HG02571 (cell line): ENCODE measurements at regions not wholly inside any gene's neighbourhood (a gene's known extent, or its start where the extent isn't known, plus 50 kb on each side); places are given as distances from the start of the nearest gene placed in this dataset.

Experiments
- ATAC-seq: cut with Tn5 transposase; IDR thresholded peaks from one replicate; pipeline ENCODE4 v1.9.1; 2021; ENCODE audit warnings: mild to moderate bottlenecking, moderate library complexity; ENCODE audit not compliant: unreplicated experiment

DNA sequence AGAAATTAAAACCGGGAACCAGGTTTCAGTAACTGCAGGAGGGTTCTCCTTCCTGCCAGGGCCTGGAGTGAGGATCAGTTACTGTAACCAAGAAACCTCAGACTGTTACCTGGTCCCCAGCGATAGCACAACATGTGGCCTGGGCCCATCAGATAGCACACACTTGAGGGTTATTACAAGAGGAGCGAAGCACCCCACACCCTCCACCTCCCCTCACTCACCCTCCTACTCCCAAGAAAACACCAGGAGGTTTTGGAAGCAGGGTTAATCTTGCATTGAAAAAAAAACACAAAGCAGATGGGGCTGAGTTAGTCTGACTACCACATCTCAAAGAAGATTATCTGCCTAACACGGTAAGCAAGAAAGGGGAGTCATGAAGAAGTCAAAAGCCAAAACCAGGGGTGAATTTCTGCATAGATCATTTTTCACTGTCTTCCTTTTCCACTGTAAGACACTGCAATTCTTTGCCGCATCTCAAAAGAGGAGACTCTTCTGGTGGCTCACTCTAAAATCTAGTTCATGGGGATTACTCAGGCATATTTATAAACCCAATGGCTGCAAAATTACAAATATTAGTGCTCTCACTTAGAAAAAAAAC is 75.9 kb upstream of the DOCK9 start:
- ATAC-seq = no peak

GRCh38 chr13:99055281-99055680 is 77.4 kb upstream of the DOCK9 start:
- no peak for ATAC-seq

DNA sequence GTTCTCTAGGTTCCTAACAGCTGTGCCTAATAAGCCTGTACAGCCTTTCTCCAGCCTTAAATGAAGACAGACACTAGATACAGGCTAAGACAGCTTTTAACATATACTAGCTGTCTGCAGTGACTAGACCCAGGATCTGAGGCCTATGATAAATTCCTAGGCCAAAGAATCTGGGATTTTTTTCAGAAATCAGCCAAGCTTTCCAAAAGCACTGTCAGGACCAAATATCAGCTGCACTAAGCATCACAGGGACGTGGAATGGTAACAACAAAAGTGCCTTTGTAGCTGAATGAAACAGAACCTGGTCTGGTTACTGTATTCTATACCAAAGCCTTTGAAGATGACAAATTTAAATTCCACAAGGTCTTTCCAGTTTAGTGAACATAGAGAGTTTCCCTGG is 77.9 kb upstream of the DOCK9 start:
- ATAC-seq = no peak

DNA sequence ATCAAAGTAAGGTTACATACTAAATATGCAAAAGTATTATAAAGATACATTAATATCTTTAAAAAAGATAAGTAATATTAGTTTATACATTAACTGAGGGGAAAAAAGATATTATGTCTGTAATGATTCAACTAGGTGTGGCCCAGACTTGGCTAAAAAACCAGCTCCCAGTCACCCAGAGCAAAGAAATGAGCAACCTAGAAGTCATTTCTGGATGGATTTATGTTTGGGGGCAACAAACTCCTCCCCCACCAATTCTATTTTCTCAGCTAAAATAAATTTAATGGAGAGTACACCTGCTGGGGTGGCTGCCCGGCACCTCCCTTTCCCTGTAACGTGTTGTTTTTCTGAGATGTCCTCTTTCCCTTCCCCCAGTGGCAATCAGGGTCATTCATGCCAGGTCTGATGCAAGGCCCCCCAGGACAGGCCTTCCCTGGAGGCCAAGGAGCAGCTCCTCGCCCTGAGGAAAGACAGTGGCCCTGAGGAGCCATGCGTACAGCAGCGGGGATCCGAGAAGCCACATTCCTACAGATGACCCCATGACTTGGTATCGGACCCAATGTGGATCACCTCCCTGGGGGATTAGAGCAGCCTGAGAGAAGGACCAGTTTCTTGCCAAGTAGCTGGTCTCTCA is 78.6 kb upstream of the DOCK9 start:
- ATAC-seq = no peak

GRCh38 chr13:99057310-99057975 is 79.6 kb upstream of the DOCK9 start:
- ATAC-seq = no peak

DNA sequence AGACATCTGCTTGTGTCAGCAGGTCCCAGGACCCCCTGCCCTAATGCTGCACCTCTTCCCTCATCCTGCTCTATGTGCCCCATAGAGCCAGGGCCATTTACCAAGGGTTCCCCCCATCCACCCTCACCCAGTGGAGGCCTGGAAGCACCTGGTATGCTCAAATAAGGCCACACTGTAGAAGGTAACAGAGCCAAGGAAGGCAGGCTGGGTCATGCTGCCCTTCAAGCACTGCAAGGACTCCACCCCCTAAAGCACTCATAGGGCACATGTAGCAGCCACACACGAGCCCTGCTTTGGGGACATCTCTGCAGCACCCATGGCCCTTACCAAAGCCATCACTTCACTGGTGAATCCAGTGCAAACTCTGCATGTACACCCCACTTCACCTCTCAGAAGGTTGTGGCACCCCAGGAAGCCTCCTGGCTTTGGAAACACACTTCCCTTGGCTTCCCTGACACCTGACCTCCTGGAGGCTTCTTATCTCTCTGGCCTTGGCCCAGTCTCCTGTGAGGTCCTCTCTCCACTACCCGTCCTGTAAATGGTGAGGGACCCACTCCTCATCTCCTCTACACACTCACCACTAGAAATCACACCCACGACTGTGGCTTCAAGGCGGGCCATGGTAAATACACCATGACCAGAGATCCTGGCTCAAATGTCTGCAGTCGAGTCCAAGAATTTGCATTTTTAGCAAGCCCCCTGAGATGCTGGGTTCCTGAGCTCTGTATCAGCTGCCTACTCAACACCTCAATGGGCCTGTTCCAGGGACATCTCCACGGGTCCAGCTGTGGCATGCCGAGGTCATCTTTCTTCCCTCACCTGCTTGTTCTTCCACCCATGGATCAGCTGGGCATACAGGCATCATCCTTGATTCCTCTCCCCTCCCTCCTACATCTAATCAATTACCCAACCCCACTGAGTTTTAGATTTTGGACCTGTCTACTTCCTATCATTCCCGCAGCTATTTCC is 80.9 kb upstream of the DOCK9 start:
- no peak for ATAC-seq

DNA sequence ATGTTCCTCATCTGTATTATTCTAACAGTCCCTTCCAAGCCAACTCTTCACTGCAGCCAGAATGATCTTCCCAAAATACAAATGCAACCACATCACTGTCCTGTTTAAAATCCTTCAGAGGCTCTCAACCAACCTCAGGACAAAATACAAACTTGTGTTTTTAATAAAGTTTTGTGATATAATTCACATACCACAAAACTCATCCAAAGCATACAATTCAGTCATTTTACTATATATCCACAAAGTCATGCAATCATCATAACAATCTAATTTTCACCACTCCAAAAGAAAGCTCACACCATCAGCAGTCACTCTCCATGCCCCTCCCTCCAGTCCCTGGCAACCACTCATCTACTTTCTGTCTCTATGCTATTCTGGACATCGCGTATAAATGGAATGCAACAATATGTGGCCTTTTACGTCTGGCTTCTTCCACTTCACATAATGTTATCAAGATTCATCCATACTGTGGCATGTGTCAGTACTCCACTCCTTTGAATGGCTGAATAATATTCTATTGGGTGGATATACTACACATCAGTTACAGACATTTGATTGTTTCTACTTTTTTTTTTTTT is 81.7 kb upstream of the DOCK9 start:
- no peak for ATAC-seq

DNA sequence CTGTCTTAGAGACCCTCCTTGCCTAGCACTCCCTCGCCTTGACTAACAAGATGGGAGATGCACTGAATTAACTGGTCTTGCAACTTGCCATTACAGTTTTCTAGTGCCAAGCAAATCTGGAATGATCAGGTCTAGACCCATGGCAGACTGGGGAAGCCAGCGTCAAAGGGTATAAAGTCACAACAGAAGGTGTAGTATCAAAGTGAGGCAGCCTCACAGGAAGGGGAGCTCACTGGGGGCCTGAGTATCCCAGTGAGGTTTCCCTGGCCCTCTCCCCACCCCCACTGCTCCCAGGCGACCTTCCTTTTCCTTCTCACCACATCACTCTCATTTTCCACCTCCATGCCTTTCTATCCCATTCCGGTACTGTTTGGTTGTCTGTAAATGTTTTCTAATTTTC is 83.5 kb upstream of the DOCK9 start:
- ATAC-seq = no peak

GRCh38 chr13:99062593-99062992 is 84.7 kb upstream of the DOCK9 start:
- no peak for ATAC-seq

DNA sequence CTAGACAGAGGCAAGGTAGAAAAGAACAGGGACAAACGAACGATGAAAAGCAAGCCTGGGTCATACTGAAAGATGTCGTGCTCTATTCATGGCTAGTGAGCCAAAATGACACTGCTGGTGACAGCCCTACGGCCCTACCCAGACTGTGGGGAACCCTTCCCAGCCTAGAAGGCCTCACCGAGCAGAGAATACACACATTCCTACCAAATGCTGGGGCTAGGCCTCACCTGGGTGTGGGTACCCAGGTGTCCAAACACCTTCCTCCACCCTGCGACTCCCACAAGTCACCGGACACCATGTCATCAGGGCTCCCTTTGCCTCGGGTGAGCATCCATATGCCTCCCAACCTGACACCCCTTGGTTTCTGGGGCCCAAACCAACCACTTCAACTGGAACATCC is 85.3 kb upstream of the DOCK9 start:
- ATAC-seq = no peak

DNA sequence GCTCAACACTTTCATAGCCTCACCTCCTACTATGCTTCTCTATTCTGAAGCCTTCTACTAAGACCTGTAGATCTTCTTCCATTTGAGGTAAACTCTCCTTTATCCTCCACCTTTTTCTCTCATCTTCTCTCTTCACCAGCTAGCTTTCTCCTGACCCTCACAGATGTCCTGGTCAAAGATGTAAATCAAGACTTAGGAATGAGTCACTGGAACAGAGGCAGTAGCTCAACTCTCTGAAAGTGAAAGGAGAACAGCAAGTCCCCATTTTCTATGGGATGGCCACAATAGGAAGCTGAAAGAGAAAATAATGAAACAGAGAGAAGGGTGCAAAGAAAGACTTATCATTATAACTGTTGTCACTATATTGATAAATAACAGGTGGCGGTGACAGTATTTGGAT is 86.1 kb upstream of the DOCK9 start:
- no peak for ATAC-seq

GRCh38 chr13:99064624-99065234 is 86.9 kb upstream of the DOCK9 start:
- ATAC-seq = no peak

GRCh38 chr13:99065235-99066015 is 87.6 kb upstream of the DOCK9 start:
- no peak for ATAC-seq

DNA sequence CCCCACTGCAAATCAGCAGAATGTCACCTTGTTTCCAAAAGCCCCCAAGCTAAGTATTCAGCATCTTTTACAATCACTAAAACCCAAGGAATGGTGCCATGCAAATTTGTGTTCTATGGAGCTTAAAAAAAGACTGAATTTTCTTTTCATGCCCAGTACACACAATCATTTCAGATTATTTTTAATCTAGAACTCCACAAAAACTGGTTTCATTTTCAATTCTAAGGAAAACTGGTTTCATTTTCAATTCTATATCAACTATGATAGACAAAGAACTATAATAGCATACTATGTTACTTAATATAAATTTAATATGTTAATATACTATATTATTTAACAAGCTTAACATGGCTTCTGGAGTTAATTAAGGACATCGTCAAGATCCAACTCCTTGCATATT is 88.4 kb upstream of the DOCK9 start:
- no peak for ATAC-seq

- ATAC-seq = no peak
These were observed 89.5 kb upstream of the DOCK9 start for GRCh38 chr13:99067159-99067985.

- ATAC-seq = no peak
These were observed 93.3 kb upstream of the DOCK9 start for GRCh38 chr13:99071211-99071610.

DNA sequence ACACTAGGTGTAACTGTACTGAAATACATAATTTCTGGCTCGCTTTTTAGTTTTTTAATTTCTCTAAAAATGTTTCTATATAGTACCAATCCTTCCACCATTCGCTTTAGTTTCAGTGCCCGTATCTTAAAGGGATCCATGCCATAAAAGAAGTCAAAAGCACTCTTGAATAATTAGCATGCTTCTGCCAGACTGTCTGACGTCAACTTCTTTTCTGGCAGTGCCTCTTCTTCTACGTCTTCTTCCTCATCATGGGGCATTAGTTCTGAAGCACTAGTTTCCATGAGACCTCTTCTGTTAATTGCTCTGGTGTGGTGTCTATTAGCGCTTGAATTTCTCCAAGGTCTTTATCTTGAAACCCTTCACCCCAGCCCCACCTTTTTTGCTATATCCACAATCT is 93.8 kb upstream of the DOCK9 start:
- no peak for ATAC-seq

DNA sequence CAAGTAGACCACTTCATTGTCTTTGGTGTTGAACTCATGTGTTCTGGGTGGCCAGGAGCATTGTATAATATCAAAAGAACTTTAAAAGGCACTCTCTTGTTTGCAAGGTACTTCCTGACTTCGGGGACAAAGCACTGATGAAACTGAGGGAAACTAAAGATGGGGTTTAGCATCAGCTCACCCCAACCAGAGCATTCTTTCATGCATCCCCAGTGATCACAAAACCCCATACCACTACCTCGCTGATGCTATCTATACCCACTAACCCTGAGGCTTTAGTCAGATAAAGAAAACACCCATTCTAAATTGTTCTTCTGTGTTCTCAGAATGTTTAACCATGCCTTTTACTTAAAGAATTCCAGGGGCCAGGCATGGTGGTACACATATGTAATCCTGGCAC is 94.5 kb upstream of the DOCK9 start:
- no peak for ATAC-seq

DNA sequence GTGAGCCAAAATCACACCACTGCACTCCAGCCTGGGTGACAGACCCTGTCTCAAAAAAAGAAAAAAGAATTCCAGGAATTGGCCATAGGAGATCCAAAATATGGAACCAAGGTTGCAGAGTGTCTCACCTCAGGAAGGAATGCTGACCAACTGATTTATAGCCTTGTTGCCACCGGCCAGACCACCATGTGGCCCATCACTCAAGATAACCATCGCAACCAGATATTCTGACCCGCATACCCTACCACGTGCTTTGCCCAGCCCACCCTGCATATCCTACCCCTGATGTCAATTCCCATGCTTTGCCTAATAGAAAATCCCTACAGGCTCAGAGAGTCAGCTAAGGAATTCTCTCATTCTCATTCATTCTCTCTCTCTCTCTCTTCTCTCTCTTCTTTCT is 95.1 kb upstream of the DOCK9 start:
- ATAC-seq = no peak
